ENCODE measurements at regions not wholly inside any gene's neighbourhood (a gene's known extent, or its start where the extent isn't known, plus 50 kb on each side); places are given as distances from the start of the nearest gene placed in this dataset.

- no peak for TF ChIP-seq ZNF460 (CRISPR knock-in tag; IDR thresholded peaks at IDR 0.05; ENCODE audit: borderline replicate concordance)
- no peak for TF ChIP-seq POLR2A (IDR thresholded peaks at IDR 0.05; ENCODE audit: insufficient read depth in 1 of 2, low read depth in 2 of 2, low read length in 2 of 2)
- no peak for TF ChIP-seq KAT7 (CRISPR knock-in tag; IDR thresholded peaks at IDR 0.05; ENCODE audit: borderline replicate concordance)
- no peak for TF ChIP-seq HIC2 (CRISPR knock-in tag; IDR thresholded peaks at IDR 0.05; ENCODE audit: low read depth)
- TF ChIP-seq ZNF512B (CRISPR knock-in tag; IDR thresholded peaks at IDR 0.05; ENCODE audit: borderline replicate concordance), result no peak
- TF ChIP-seq CTCF (CRISPR knock-in tag; IDR thresholded peaks at IDR 0.05), result no peak
- TF ChIP-seq ZZZ3 (CRISPR knock-in tag; IDR thresholded peaks at IDR 0.05; ENCODE audit: borderline replicate concordance), result no peak
- TF ChIP-seq HCFC1 (IDR thresholded peaks at IDR 0.05; ENCODE audit: low read depth, low read length), result no peak
- no peak for TF ChIP-seq BRF2 (CRISPR knock-in tag; IDR thresholded peaks at IDR 0.05)
- TF ChIP-seq ZNF784 (CRISPR knock-in tag; IDR thresholded peaks at IDR 0.05; ENCODE audit: borderline replicate concordance), result no peak
- TF ChIP-seq ZNF549 (CRISPR knock-in tag; IDR thresholded peaks at IDR 0.05), result no peak
These were observed 107.9 kb downstream of the KATNIP start for GRCh38 chr16:27657811-27658210.

Data from HepG2 (cell line).